Omental fat pad (tissue), 3 donors: ENCODE measurements at regions not wholly inside any gene's neighbourhood (a gene's known extent, or its start where the extent isn't known, plus 50 kb on each side); places are given as distances from the start of the nearest gene placed in this dataset.

Experiments
- ATAC-seq: fragments of 150-250 bp; one replicate; pipeline ENCODE4 v1.9.1; 2016; ENCODE audit warnings: mild to moderate bottlenecking, moderate library complexity; ENCODE audit not compliant: low FRiP score
- DNase-seq: peaks from one replicate; pipeline ENCODE4 v3.0.0-alpha.2; 2019; ENCODE audit warnings: low spot score
- TF ChIP-seq, protein P1 (sequence below), 3 donors: fragments of 450-650 bp; IDR thresholded peaks; one replicate each; pipeline ENCODE4 v1.5.1; 2016 to 2017; ENCODE audit warnings: antibody characterized with exemption in 3 of 3, mild to moderate bottlenecking in 3 of 3, moderate library complexity in 2 of 3

DNA sequence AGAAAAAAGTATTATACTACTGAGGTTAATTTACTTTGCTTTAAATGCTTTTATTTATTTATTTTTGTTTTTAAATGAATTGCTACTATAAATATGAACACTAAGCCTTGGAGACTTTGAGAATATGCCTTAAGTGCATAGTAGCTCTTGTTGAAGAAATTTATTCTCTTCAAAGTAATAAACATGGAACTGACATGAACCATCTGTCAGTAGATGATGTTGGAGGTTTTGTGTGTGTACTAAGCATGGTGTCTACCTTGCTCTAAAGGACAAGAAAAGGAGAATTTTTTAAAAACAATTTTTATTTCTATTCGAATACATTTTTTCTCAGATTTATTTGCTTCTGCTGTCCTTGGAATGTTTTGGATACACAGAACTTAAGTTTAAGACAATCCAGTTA is 81.1 kb upstream of the PDZRN3 start:
- ATAC-seq (no peak), DNase-seq (no peak)
- TF ChIP-seq, protein P1, sequence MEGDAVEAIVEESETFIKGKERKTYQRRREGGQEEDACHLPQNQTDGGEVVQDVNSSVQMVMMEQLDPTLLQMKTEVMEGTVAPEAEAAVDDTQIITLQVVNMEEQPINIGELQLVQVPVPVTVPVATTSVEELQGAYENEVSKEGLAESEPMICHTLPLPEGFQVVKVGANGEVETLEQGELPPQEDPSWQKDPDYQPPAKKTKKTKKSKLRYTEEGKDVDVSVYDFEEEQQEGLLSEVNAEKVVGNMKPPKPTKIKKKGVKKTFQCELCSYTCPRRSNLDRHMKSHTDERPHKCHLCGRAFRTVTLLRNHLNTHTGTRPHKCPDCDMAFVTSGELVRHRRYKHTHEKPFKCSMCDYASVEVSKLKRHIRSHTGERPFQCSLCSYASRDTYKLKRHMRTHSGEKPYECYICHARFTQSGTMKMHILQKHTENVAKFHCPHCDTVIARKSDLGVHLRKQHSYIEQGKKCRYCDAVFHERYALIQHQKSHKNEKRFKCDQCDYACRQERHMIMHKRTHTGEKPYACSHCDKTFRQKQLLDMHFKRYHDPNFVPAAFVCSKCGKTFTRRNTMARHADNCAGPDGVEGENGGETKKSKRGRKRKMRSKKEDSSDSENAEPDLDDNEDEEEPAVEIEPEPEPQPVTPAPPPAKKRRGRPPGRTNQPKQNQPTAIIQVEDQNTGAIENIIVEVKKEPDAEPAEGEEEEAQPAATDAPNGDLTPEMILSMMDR (IDR thresholded peaks at IDR 0.05): no peak

DNA sequence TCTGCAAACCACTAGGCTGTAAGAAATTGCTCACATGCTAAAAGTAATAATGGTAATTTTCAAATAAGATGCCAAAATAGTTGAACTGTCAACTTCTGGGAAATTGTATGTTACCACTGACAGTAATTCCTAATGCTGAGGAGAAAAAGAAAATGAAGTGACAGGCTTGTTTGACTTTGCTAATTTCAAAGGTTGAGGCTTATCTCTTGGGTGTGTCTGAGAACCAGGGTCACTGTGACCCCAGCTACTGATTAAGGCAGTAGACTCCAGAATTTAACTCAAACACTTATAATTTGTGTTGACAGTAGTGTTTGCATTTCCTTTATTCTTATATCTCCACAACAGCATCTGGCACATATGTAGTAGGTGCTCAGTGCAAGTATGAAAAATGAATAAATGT is 74.6 kb upstream of the PDZRN3 start:
- DNase-seq (no peak), ATAC-seq (no peak)
- TF ChIP-seq, protein P1 (IDR thresholded peaks at IDR 0.05): no peak

DNA sequence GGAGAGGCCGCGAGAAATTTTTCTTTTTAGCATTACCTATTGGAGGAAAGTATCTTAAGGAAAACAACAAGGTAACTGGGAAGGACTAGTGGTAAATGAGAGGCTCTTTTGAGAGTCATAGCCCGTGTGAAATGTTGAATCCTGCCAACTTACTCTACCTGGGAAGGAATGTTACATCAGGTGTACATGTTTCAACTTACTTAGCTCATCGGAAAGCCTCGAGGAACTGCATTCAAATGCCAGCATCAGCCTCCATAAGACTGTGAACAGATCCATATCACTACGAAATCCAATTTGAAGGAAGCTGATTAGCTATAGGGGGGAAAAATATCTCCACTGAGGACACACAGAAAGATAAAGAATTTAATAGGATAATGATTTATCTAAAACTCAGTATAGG is 72.3 kb upstream of the PDZRN3 start:
- no peak for ATAC-seq
- DNase-seq: no peak
- TF ChIP-seq, protein P1 (IDR thresholded peaks at IDR 0.05): no peak

DNA sequence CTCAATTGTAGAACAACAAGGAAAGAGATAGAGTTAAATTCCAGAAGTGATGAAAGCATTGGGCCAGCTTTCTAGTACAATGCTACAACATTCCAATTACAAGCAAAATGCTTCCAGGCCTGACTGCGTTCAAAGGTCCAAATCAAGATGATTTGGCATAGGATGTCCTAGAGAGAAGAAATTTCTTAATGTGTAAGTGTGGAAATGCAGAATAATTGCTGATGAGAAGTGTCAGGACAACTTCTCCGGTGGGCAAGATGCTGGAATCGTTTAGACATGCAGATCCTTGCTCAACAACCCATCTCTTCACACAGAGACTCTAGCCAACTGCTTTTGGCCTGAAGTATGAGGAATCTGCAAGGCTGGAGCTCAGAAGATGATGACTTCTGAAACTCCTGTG is 71.1 kb upstream of the PDZRN3 start:
- ATAC-seq (no peak), DNase-seq (no peak)
- TF ChIP-seq, protein P1 (IDR thresholded peaks at IDR 0.05): no peak

DNA sequence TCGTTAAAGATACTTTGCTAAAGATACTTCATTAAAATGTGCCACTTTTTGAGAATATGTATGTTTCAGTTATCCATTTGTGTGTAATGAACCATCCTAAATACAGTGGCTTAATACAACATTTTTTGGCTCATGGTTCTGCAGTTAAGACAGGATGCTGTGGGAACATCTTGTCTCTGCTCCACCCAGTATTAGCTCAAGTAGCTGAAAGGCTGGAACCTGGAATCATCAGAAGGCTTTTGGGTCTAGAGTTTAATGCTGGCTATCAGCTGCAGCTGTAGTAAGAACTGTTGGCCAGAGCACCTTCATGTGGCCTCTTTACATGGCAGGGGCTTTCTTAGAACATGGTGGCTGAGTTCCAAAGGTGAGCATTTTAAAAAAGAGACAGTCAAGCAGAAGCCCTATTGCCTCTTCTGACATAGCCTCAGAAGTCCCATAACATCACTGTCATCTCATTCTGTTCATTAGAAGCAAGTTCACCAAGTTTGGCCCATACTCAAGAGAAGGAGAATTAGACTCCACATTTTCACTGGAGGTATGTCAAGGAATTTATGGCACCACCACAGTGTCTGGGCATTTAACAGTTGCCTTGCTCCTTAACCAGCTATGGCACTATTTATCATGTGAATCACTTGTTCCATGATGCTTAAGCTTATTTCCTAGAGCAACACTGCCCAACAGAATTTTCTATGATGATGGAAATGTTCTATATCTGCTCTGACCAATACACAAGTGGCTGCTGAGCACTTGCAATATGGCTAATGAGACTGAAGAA is 70.4 kb upstream of the PDZRN3 start:
- DNase-seq: no peak
- TF ChIP-seq, protein P1 (IDR thresholded peaks at IDR 0.05): no peak
- ATAC-seq: no peak

DNA sequence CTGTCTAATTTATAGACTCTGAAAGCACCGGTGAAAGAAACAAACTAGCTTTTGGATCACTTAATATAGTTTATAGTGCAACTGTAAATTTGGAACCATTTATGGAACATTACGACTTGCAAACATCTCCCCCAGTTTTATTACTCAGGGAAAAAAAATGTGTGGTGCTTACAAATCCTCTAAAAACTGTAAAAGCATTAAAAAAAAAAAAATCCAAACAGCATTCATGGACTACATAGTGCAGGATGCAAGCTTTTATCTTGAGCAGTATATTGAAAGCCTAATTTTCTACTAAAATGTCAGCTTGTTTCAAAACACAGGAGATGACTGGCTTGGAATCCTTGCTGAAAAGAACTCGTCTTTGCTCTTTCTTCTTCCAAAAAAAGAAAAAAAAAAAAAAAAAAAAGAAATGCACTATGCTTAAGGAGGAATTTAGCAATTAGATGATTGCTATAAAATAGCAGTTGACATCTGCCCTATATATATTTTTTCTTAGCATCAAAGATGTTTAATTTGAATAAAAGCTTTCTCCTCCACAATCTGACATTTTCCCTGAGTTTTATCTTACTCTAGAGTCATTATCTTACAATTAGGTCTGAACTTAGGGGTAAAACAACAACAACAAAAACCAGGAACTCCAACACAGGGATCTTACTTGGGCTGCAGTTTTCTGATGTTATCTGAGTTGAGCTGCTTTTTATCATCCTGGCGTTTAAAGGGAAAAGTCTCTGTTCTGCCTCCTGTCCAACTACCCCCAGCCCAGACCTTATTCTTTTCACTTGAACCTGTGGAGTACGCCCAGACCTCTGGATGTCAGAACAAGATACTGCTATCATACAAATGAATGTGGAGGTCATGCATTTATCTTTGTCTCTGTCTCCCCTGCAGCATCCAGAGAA is 62.6 kb upstream of the PDZRN3 start:
- TF ChIP-seq, protein P1 (IDR thresholded peaks at IDR 0.05): no peak
- ATAC-seq: no peak
- no peak for DNase-seq
